ENCODE measurements at regions not wholly inside any gene's neighbourhood (a gene's known extent, or its start where the extent isn't known, plus 50 kb on each side); places are given as distances from the start of the nearest gene placed in this dataset.

DNA sequence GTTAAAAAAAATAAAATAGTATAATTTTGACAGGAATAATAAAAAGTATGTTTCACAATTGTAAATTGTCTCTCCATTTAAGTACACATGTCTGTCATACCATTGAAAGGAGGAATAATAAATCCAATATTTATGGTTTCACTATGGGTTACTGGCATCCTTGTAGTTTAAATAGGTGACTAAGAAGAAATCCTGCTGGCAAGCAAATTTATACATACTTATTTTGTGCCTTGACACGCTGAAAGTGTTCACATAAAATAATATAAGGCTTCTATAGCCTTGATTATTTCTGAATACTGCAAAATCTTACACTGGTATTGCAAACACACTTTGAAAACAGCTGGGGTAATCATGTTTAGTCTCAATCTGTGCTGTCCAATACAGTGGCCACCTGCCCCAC, 138.3 kb upstream of the ETAA1 start:
- no peak for DNase-seq

DNA sequence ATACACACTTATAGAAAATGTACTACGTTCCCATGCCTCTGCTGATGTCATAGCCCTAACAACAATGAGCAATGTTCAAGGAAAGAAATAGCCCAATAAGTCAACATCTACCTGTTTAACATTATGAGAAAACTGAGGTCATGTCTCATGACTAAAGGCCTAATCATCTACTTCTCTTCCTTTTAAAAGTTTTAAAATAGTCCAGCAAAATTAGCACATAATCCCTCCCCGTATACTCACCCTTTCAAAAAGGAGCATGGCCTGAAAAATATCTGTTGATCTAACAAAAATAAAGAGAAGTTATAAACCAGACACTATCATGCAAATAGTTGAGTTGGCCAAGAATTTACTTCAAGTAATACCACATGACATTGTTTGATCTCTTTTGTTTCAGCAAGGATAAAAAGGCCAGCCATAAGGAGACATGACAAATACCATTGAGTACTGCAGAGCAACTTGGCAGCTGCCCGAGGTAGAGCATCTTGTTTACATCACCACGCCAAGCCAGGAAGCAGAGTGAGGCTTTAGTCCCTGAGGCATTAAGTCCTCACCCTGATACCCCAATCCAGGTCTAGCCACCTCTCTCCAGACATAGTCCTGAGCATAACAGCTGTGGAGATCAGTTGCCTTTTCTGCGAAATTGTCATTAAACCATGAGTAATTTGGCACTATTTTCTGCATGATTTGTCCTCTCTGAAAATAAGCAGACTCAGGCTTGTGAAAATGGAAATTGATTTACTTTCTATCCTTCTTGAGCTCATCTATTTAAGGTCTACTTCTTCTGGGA, 137.4 kb upstream of the ETAA1 start:
- DNase-seq = no peak

DNA sequence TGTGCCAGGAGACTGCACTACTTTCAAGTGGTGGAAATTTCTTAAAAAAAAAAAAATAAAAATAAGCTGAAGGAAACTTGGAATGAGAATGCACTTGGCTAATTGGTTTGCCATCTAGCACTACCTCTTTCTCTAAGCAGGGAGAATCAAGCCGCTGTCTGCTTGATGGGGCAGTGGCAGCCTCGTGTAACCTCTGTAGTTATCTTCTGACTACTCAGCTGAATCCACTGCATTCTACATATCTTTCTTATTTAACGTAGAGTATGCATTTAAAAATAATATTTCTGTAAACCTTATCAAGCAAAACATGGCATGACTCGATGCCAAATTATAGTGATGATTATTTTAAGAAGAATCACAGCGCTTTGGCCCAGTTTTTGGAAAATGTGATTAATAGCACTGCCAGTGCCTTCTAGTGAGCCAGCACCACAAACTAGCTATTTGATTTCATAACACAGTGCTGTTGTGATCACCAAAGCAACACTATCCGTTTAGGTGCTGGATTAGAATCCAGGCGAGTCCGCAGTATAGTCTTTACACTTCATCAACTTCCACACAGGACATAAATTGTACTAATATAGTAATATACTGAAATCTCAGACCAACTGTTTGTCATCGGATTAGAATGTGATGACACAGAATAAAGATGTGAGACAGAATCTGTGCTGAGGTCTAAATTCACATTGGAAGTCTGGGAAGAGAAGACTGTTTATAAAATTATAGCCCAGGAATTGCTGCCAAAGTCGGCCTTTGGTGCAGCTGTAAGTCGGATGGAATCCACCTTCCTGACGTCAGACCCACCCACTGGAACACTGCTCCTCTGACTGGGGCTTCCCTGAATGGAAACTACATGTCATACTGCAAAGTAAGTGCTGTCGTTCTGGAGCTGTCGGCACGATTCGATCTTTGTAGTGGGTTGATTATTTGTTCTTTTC, 136.5 kb upstream of the ETAA1 start:
- no peak for DNase-seq

DNA sequence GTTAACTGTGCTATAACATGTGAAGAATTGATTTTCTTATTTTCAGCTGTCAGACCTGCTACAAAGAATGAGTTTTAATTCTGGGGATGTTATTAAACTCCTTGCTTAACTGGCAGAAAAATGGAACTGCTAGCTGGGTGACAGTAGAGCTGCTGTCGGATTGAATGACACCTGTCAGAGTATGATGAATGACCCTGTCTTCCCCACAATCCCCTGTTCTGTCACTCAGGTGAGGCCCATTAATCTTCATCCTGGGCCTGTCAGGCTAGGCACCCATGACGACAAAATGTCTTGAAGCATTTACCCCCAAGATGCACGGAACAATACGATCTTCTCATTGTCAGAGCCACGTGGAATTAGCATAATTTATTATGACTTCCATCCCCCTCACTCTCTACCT, 129.9 kb upstream of the ETAA1 start:
- DNase-seq = no peak

DNA sequence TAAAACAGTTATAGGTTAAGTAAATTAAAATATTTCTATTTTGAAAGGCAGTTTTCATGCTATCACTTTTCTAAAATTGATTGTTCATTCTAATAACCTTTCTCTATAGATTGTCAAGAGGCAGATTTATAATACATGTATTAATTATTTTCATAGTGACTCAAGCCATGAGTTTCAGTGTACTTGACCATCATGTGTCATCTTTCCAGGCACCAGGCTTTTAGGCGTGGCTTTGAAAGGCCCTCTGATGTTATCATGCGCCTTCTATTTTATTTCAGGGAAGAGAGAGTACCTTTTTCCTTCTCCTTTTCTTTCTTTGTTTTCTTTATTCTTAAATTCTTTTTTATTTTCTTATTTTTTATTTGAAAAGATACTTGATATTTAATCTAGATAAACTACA, 128.3 kb upstream of the ETAA1 start:
- DNase-seq = no peak

DNA sequence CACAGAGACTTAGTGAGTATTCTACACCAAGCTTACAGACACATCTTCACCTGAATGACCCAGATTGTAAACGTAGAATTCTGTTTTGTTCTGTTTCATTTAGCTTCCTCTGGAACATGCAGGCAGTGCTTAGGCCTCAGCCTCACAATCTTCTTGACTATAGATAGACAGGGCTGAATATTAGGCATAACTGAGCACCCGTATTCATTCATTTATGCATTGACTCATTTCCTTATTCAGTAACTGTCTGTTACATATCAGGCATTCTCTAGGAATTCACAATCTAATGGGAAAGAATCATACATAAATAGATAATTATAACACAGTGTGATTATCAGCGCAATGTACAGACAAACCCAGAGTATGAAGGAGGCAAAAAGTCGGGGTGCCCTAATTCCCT, 124.9 kb upstream of the ETAA1 start:
- DNase-seq = no peak

DNA sequence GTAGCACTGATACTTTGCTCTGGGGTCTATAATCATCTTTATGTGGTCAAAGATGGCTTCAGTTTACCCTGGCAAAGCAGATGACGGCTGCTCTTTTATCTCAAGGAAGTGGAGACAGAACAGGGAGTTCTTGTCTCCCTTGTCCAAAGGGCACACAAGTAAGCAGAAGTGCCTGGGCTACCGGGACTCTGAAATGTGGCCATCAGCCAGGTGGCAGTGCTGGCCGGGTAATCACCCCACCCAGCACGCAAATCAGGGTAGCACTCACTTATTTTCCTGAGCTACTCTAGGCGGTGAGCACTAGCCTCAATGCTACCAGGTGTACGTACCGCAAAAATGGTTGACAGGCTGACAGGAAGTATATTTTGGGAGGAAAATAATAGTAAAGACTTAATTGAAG, 119.7 kb upstream of the ETAA1 start:
- DNase-seq = no peak

DNA sequence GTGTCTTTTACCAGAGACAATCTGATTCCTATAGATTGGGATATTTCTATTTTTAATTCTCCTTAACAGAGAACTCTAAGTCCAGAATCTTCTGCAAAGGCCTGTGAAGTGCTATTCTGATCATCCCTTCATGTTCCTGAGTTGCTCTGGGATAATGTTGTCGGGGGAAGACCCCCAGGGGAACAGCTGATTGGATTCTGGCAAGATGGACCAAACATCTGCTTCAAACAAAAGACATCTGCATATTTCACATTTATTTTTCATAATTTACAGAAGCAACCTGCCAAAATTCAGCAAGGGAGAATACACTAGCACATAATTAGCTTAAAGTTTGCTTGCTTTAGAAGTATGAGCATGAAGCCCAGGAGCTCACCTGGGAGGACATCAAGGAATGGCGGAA, 116.0 kb upstream of the ETAA1 start:
- DNase-seq = no peak

DNA sequence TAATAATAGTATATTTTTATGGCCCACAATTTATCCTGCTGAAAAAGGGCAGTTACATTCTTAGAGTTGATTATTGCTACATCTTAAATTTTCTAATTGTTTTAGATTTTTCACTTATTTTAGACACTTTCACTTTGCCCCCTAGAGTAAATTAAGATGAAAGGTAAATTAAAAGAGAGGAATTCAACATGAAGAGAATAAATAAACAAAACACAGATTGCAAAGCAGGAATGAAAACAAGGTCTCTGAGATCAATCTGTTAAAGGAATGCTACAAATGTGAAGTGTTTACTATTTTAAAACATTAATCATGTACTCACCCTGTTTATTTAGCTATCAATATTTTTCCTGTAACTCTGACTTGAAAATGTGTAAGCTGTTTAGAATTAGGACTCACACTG, 113.5 kb upstream of the ETAA1 start:
- DNase-seq = no peak

DNA sequence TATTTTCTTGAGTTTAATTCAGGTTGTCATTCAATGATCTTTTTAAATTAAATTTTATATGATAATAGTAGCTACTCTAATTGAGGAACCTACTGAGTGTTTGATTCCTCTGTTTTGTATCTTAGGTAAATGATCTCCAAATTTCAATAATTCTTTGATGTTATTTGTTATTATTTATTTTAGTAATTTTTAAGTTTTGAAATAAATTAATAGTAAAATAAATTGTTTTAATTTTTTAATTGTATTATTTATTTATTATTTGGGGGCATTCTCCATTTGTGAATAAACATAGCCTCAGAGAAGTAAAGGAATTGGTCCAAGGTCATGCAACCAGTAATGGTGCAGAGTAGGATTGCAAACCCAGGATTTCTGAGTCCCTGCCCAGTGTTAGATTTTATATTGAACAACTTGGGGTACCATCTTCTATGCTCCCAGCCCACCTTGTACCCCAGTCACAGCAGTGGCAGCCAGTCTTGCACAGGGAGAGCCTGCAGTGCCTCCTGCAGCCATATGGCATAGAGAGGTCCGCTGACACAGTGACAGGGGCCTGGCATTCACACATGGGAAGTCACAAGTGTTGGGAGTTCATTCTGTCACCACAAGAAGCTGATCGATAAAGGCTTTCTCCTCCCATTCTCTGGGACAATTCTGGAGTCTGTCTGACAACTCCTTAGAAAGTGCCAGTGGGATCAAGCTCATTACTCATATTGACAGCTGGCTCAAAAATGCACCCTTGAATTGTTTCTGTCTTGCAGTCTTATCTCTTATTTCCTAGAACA, 110.0 kb upstream of the ETAA1 start:
- DNase-seq = no peak

DNA sequence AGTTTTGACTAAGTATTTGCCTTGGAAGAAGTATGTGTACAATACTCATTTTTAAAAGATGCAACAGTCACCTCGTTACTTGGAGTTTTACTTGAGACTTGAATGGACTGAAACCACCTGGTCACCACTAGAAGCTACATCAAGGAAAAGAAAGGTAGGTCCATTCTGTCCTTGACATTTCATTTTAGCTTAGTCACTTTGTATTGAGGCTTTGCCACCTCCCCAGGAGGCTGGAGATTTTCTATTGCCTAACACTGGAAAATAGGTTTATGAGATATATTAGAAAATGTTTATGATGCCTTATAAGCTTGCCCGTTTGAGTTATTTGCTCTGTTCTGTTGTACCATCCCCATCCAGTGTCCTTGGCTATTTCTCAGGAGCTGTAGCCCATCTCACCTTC, 107.9 kb upstream of the ETAA1 start:
- DNase-seq = no peak

DNA sequence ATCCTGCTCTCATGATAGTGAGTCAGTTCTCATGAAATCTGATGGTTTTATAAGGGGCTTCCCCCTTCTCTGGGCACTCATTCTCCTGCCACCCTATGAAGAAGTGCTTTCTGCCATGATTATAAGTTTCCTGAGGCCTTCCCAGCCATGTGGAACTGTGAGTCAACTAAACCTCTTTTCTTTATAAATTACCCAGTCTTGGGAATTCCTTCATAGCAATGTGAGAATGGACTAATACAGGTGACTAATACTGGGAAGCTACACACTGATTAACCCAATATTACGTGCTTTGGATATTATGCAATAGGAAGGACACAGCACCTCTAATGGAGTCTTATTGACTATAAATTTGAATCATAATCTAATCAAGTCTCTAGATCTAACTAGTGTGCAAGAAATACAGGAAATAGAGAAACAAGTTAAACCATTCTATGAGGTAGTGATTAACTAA, 107.2 kb upstream of the ETAA1 start:
- DNase-seq = no peak

DNA sequence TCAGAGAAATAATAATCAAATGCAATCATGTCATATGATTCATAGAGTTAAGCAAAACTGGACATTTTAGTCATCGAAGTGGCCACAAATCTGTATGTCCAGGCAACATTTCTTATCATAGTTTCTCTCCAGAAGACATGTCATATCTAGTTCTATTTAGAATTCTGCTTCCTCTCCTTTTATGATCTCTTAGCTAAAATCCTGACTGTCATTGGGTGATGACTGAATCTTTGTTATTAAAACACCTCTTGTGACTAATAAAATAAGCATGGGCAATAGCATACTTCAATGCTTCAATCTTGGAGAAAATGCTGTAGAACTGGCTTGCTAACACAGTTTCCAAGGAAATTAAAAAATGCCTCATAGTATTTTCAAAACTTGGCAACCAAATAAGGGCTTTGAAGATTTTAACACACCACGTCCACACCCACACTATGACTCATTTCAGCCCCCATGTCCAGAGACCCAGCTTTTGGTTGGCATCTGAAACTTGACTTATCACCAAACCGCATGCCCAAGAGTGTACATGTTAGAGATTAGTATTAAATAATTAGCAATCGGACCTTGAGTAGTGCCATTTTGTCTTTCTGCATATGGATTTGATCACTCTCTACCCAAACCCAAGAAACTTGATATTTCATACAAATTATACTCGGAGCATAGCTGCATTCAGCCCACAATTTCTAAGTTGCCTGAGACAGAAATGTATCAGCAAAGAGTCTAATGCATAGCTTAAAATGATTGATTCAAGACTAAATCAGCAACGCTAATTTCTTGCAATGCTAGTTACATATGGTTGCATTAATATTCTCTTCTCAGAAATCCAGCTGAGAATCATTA, 106.5 kb upstream of the ETAA1 start:
- no peak for DNase-seq

DNA sequence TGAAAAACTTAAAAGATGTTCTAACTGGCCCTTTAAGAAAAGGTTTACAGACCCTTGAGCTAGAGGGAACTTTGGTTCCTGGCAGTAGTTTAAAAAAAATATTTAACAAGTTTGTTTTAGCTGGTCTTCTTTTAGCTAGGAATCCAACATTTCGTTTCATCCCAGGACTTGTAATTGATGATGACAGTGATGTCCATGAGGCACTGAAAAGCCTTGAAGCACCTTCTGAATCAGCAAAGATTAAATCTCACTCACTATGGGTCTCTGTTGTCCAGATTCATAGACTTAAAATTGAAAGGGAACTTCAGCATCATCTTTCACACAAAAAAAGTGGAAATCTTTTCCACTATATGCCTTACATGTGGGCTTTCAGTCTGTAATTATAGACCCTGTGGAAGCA, 102.9 kb upstream of the ETAA1 start:
- no peak for DNase-seq

DNA sequence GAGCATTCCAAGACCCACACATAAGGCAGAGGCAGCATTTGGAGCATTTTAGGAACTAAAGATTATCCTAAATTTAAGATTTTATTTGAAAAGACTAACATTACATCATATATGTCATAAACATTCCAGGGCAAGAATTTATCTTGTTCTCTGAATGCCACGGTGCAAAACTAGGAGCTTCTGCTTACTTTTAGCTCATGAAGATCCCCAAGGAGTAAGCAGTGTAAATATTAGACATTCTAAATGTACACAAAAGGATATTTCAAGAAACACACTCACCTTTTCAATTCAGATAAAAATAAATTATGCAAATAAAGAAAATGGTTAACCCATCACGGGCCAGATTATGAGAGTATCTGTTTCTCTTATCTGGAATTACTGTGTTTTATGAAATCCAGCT, 101.7 kb upstream of the ETAA1 start:
- no peak for DNase-seq

DNA sequence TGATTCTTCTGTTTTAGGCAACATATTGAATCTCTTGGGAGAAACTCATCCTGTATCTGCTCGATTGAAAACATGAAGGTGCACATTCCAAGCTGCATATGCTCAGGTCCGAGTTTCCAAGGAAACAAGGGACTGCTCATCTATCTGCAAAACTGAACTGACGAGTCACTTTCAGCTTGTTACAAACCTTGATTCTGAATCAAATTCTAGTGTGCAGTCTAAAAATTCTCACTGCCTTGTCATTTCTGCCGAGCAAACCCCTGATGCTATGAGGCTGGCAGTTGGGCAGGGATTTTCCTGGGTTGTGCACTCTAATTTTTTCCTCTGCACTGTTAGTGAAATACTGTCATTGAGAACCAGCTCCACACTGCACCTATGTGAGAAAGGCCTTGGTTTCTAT, 101.3 kb upstream of the ETAA1 start:
- DNase-seq = no peak

DNA sequence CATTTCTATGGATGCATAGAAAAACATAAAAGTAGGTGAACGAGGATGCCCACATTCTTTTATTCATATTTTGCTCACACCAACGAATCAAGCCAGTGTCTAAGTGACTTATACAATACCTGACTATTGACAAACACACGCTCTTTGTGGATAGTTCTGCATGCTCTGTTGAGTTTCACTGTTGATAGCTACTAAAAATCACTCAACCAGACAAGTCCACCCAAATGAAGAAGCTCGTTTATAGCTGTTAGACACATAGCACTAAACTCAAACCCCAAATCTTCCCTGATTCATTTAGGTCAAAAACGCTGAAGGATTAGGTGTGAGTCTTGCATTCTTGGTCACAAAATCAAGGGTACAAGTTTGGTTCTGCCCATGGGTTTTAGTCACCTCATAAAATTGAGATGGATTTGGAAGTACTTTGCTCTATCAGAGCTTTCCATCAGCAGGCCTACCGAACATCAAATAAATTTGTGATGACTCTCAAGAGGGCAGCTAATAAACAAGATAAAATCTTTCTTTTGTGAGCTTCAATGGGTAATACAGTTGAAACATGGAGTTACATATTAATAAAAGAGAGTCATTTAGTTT, 92.7 kb upstream of the ETAA1 start:
- DNase-seq = no peak

DNA sequence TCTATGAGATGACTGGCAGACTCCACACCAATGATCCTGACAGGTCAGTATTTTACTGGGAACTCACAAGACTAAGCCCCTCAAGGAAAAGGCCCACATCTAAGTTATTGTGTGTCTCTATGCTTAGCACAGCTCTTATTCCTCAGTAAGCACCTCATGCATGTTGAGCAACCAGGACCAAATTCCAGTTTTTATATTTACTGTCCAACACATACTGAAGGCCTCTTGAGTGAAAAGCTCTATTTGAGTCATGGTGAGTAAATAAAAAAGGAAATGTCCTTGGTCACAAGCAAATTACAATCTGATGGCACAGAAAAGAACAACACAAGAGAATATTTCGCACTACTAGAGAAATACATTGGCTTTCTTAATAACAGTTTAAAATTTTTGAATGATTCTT, 87.9 kb upstream of the ETAA1 start:
- no peak for DNase-seq

DNA sequence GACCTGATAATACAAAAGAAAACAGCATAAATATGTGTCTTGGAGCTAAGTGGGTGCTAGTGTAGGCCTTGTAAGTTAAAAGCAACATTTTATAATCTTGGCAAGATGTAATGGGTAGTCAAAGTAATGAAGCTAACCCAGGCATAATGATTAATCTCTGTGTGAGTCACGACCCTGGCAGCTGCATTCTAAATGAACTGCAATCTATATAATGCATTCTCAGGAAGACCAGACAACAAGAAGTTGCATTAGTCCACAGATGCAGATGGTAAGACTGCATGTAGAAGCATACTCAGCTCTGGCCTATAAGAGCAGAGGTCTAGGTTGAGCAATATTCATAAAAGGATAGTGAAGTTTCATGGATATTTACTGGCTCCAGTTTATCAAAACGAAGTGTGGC, 85.6 kb upstream of the ETAA1 start:
- no peak for DNase-seq

DNA sequence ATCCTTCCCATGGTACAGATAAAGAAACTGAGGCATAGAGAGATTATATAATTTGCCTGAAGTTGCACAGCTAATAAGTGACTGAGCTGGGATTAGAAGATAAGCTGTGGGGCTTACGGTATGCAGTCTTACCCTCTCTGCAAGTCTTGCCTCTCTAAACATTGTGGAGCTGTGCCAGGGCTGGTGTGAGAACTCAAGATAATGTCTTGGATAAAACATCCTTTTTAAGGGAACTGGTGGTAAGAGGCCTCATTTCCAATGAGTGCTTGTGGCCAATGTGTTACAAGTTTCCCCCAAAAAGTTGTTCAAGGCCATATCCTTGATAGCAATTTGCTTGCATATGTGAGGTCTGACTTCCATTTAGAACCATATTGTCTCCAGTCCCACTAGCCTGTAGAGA, 84.3 kb upstream of the ETAA1 start:
- no peak for DNase-seq

DNA sequence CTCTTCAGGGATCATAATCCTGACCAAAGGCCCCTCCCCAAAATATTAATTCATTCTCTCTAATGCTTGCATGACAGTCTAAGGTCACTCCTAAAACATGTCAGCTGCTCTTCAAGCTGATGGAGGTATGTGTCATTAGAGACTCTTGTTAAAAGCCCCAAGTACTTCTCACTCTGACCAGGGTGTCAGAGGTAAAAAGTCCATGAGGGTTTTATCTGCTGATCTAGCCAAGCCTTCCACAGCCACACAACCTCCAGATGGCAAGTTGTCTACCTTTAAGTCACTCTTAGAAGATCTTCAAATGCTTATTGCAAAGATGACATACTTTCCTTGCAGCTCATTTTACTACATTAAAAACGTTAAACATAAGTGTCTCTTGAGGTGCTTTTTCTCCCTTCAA, 83.6 kb upstream of the ETAA1 start:
- no peak for DNase-seq

DNA sequence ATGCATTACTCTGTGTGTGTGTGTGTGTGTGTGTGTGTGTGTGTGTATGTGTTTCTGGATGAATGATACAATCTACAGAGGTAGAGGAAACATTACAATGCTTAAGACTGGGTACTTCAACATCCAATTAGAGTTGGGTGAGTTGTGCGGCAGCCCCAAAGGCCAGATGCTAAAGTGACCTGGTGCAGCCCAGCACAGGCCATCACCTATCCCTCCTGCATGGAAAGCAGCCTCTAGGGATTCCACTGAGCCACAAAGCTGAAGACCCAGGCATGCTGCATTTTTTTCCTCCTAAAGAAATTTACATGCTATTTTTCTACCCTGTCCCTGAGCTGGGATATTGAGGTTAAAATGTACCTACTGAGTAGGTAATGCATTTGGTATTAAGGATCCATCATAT, 79.1 kb upstream of the ETAA1 start:
- no peak for DNase-seq

All from NCI-H1092 treated with DMSO at 0.1 percent for 48 hours (cell line).